Fibroblast of the aortic adventitia (primary cell): ENCODE measurements at regions not wholly inside any gene's neighbourhood (a gene's known extent, or its start where the extent isn't known, plus 50 kb on each side); places are given as distances from the start of the nearest gene placed in this dataset.

ENCODE experiments used
- DNase-seq: peaks from one replicate; pipeline ENCODE4 v3.0.0-alpha.2; 2010; ENCODE audit warnings: low read depth
- H3K4me3 ChIP-seq: 2 replicates; pipeline ENCODE4 v1.5.1; 2011; ENCODE audit warnings: low read depth, mild to moderate bottlenecking, control low read depth, low read length, moderate library complexity
- CTCF ChIP-seq: IDR thresholded peaks from 2 replicates; pipeline ENCODE4 v1.5.1; 2011; ENCODE audit warnings: mild to moderate bottlenecking, low read length, control low read depth, inconsistent platforms; ENCODE audit not compliant: insufficient read depth

- no peak for DNase-seq
- no peak for TF ChIP-seq CTCF
- no peak overlapping the region for H3K4me3 ChIP-seq
Measured at GRCh38 chr17:77872714-77873499, 85.6 kb upstream of the TNRC6C start.

- no peak for DNase-seq
- no peak for TF ChIP-seq CTCF
- H3K4me3 ChIP-seq: no peak overlapping the region
Measured at GRCh38 chr17:77873500-77874302, 84.8 kb upstream of the TNRC6C start.

GRCh38 chr17:77874303-77875050 lies 84.0 kb upstream of the TNRC6C start:
- TF ChIP-seq CTCF: no peak
- no peak overlapping the region for H3K4me3 ChIP-seq
- no peak for DNase-seq

- TF ChIP-seq CTCF: no peak
- peak; percentile 51 for DNase-seq
- no peak overlapping the region for H3K4me3 ChIP-seq
Measured at GRCh38 chr17:77875051-77875780, 83.3 kb upstream of the TNRC6C start.

- DNase-seq: no peak
- no peak for TF ChIP-seq CTCF
- no peak overlapping the region for H3K4me3 ChIP-seq
Measured at GRCh38 chr17:77875881-77876509, 82.5 kb upstream of the TNRC6C start.

- TF ChIP-seq CTCF: no peak
- H3K4me3 ChIP-seq: no peak overlapping the region
- no peak for DNase-seq
Measured at GRCh38 chr17:77877036-77877435, 81.5 kb upstream of the TNRC6C start.
